K562 (cell line): ENCODE measurements at regions not wholly inside any gene's neighbourhood (a gene's known extent, or its start where the extent isn't known, plus 50 kb on each side); places are given as distances from the start of the nearest gene placed in this dataset.

Experiments
- ATAC-seq: fragments of 200-7000 bp; cut with Tn5 transposase; 3 replicates; pipeline ENCODE4 v1.9.1; 2020; ENCODE audit warnings: moderate library complexity
- BruUV-seq: library from RNA; stranded (reverse); fragments of 400-500 nt; replicated peaks from 2 replicates; lab custom pipeline; 2021; lab: Mats Ljungman, UMichigan
- CTCF ChIA-PET: fragments of 300-600 bp; formaldehyde crosslinking; extraction: SDS; loops from one replicate; lab custom pipeline; 2021; ENCODE audit warnings: low intra/inter-chr PET ratio; lab: Yijun Ruan, JAX
- POLR2A ChIA-PET: fragments of 300-600, 350-650 bp; sonication (Branson Sonifier 250); formaldehyde crosslinking; extraction: SDS; loops from one replicate; lab custom pipeline; 2021; ENCODE audit warnings: antibody characterized with exemption, inconsistent platforms; lab: Yijun Ruan, JAX
- DNase-seq, 4 experiments: peaks; one replicate each; pipeline versions ENCODE4 v3.0.0 to v3.0.0-alpha.2; 2011 to 2018; ENCODE audit warnings: low spot score in 3 of 4, mixed read lengths in 3 of 4; ENCODE audit errors: extremely low read depth in 1 of 4
- FAIRE-seq: peaks from 2 replicates; lab custom pipeline; 2011; peaks lifted over from hg19 to GRCh38; lab: Jason Lieb, UNC
- H2AFZ ChIP-seq: 2 replicates; pipeline ENCODE4 v1.6.0; 2011; ENCODE audit warnings: low read depth, low read length, control low read depth, inconsistent platforms
- H3K27ac ChIP-seq: fragments of 200-600 bp; 3 replicates; pipeline ENCODE4 v1.8.0; 2011; ENCODE audit warnings: low read depth, mild to moderate bottlenecking, control low read depth, inconsistent platforms, low read length, moderate library complexity, mixed read lengths; ENCODE audit errors: extremely low read depth
- H3K27me3 ChIP-seq, 2 experiments: fragments of 300-600 bp in 1 of 2; 2 replicates in 1 of 2; 3 replicates in 1 of 2; pipeline versions ENCODE4 v1.6.0 to v1.8.0; 2011; ENCODE audit warnings: inconsistent platforms in 2 of 2, low read length in 2 of 2, mild to moderate bottlenecking in 1 of 2, mixed read lengths in 1 of 2, moderate library complexity in 1 of 2; ENCODE audit not compliant: control insufficient read depth in 2 of 2, insufficient read depth in 2 of 2
- H3K36me3 ChIP-seq: fragments of 300-600 bp; 3 replicates; pipeline ENCODE4 v1.8.0; 2011; ENCODE audit warnings: mild to moderate bottlenecking, low read length, inconsistent platforms; ENCODE audit not compliant: control insufficient read depth, insufficient read depth
- H3K4me1 ChIP-seq, 2 experiments: fragments of 200-600 bp in 1 of 2; replicated peaks in 1 of 2; 2 replicates in 1 of 2; 3 replicates in 1 of 2; pipeline versions ENCODE4 v1.5.1 to v1.8.0; 2011; ENCODE audit warnings: inconsistent platforms in 2 of 2, low read length in 2 of 2, mild to moderate bottlenecking in 1 of 2, mixed read lengths in 1 of 2, moderate library complexity in 1 of 2; ENCODE audit not compliant: control insufficient read depth in 2 of 2, insufficient read depth in 2 of 2
- H3K4me2 ChIP-seq: 2 replicates; pipeline ENCODE4 v1.6.1; 2011; ENCODE audit warnings: low read length, control low read depth, inconsistent platforms, mixed read lengths; ENCODE audit not compliant: insufficient read depth
- H3K4me3 ChIP-seq: fragments of 200-600 bp; sonication (generic), shearing (Covaris generic); 2 replicates; pipeline ENCODE4 v1.5.1; 2016; ENCODE audit warnings: control low read depth, inconsistent platforms
- H3K79me2 ChIP-seq: fragments of 200-600 bp; 3 replicates; pipeline ENCODE4 v1.8.0; 2011; ENCODE audit warnings: low read length, inconsistent platforms; ENCODE audit not compliant: control insufficient read depth, insufficient read depth
- H3K9ac ChIP-seq, 2 experiments: 2 replicates each; pipeline versions ENCODE4 v1.6.0 to v1.6.1; 2011; ENCODE audit warnings: low read depth in 2 of 2, low read length in 2 of 2, control low read depth in 1 of 2, inconsistent platforms in 1 of 2, mild to moderate bottlenecking in 1 of 2, mixed read lengths in 1 of 2; ENCODE audit not compliant: insufficient read depth in 1 of 2
- H3K9me1 ChIP-seq: one replicate; pipeline ENCODE4 v1.6.0; 2011; ENCODE audit warnings: inconsistent platforms, mild to moderate bottlenecking, low read length, moderate library complexity; ENCODE audit not compliant: control insufficient read depth, insufficient read depth
- H3K9me3 ChIP-seq: replicated peaks from 2 replicates; pipeline ENCODE4 v1.5.1; 2011; ENCODE audit warnings: low read depth, low read length, inconsistent platforms; ENCODE audit not compliant: control insufficient read depth, insufficient read depth
- H4K20me1 ChIP-seq: replicated peaks from 2 replicates; pipeline ENCODE4 v1.6.1; 2011; ENCODE audit warnings: low read length, inconsistent platforms, mixed read lengths; ENCODE audit not compliant: control insufficient read depth, insufficient read depth
- DLX4 ChIP-seq: fragments of 250-450 bp; sonication (Bioruptor Pico); IDR thresholded peaks from 2 replicates; pipeline ENCODE4 v1.6.1; 2021; ENCODE audit warnings: mild to moderate bottlenecking
- GABPB2 ChIP-seq: fragments of 250-450 bp; sonication (Bioruptor Pico); conservative IDR thresholded peaks from 2 replicates; pipeline ENCODE4 v1.5.1; 2021; ENCODE audit warnings: mild to moderate bottlenecking
- HBP1 ChIP-seq: fragments of 450-650 bp; formaldehyde crosslinking; IDR thresholded peaks from 2 replicates; pipeline ENCODE4 v1.4.0; 2022; ENCODE audit warnings: missing genetic modification characterization
- HNRNPH1 ChIP-seq: fragments of 200-400 bp; formaldehyde crosslinking; optimal IDR thresholded peaks from 2 replicates; pipeline ENCODE3; 2017; ENCODE audit warnings: low read depth, mild to moderate bottlenecking, low read length, moderate library complexity
- NBN ChIP-seq: fragments of 450-650 bp; IDR thresholded peaks from 2 replicates; pipeline ENCODE4 v1.6.1; 2016; ENCODE audit warnings: low read depth, mild to moderate bottlenecking
- NR4A1 ChIP-seq, 2 experiments: fragments of 250-450 bp in 1 of 2; fragments of 450-650 bp in 1 of 2; sonication (Bioruptor Pico) in 1 of 2; IDR thresholded peaks; 2 replicates each; pipeline versions ENCODE4 v1.4.0 to v1.6.1; 2016 to 2020; ENCODE audit warnings: mild to moderate bottlenecking in 2 of 2, missing compliant biosample characterization in 1 of 2, missing genetic modification characterization in 1 of 2, moderate library complexity in 1 of 2
- NUFIP1 ChIP-seq: fragments of 450-650 bp; IDR thresholded peaks from 2 replicates; pipeline ENCODE4 v1.6.1; 2018; ENCODE audit not compliant: partially characterized antibody
- PCBP1 ChIP-seq: fragments of 200-400 bp; formaldehyde crosslinking; IDR thresholded peaks from 2 replicates; pipeline ENCODE4 v1.6.1; 2018; ENCODE audit warnings: mild to moderate bottlenecking, low read depth, low read length; ENCODE audit not compliant: poor library complexity, severe bottlenecking
- RUNX1 ChIP-seq: sonication (generic); IDR thresholded peaks from 2 replicates; pipeline ENCODE4 v1.6.1; 2016; ENCODE audit warnings: antibody characterized with exemption, low read depth
- ZNF232 ChIP-seq: sonication (generic); formaldehyde crosslinking; IDR thresholded peaks from 2 replicates; pipeline ENCODE4 v1.8.0; 2022; ENCODE audit warnings: mild to moderate bottlenecking, missing genetic modification reagents
- ZNF408 ChIP-seq: fragments of 250-450 bp; sonication (Bioruptor Pico); IDR thresholded peaks from 2 replicates; pipeline ENCODE4 v1.4.0; 2020; ENCODE audit warnings: low read depth, mild to moderate bottlenecking, moderate library complexity
- ZNF444 ChIP-seq: fragments of 250-450 bp; sonication (Bioruptor Pico); IDR thresholded peaks from 2 replicates; pipeline ENCODE4 v1.4.0; 2020; ENCODE audit warnings: mild to moderate bottlenecking, moderate library complexity
- WGBS: fragments of 100-300 bp; shearing (Covaris generic); methylation state at CpG from one replicate; pipeline ENCODE4 v1.1.6; 2016; ENCODE audit warnings: low coverage, mixed read lengths; ENCODE audit not compliant: insufficient coverage; ENCODE audit errors: missing lambda C conversion rate; 5-methylcytosine and 5-hydroxymethylcytosine counted together
- in situ Hi-C: fragments of 300-500 bp; cut with MboI; formaldehyde crosslinking; loops from 4 replicates; pipeline ENCODE4 v1.15.0; 2018; ENCODE audit warnings: inconsistent platforms, mixed read lengths
- intact Hi-C: fragments of 100-400 bp; cut with micrococcal nuclease; formaldehyde crosslinking; loops from 2 replicates; pipeline ENCODE4 v1.14.2; 2022
- TF ChIP-seq, protein P1 (sequence below): fragments of 250-450 bp; sonication (Bioruptor Pico); IDR thresholded peaks from 2 replicates; pipeline ENCODE4 v1.5.1; 2021; ENCODE audit warnings: mild to moderate bottlenecking
- TF ChIP-seq, protein P2 (sequence below): fragments of 250-450 bp; sonication (Bioruptor Pico); IDR thresholded peaks from 2 replicates; pipeline ENCODE4 v1.4.0; 2020; ENCODE audit warnings: borderline replicate concordance
- TF ChIP-seq, protein P3 (sequence below): conservative IDR thresholded peaks from 2 replicates; pipeline ENCODE4 v1.6.1; 2011; ENCODE audit warnings: low read depth, mild to moderate bottlenecking, low read length; ENCODE audit not compliant: control insufficient read depth
- TF ChIP-seq, protein P4 (sequence below): fragments of 450-650 bp; IDR thresholded peaks from one replicate; pipeline ENCODE4 v1.6.1; 2018; ENCODE audit warnings: mild to moderate bottlenecking, moderate library complexity; ENCODE audit not compliant: partially characterized antibody

- ATAC-seq (no peak), DNase-seq (no peak), FAIRE-seq (no peak)
- no peak overlapping the region for H3K4me2 ChIP-seq
- ChIA-PET CTCF (no interaction called here), POLR2A (no interaction called here)
- no TSS peak for BruUV-seq
- no peak overlapping the region for H3K4me3 ChIP-seq
- no peaks in the 10 kb centered on the region for H3K9me1 ChIP-seq
- 3% methylated on average over 3 of the region's 3 CpGs for WGBS
- no peaks in the 10 kb centered on the region for H3K27me3 ChIP-seq
- H2AFZ ChIP-seq, result no peak overlapping the region
- in situ Hi-C loops (no loop called here), intact Hi-C loops (no loop called here)
- H3K27ac ChIP-seq, result no peak overlapping the region
- H4K20me1 ChIP-seq, result no peaks in the 10 kb centered on the region
- H3K4me1 ChIP-seq, result no peaks in the 10 kb centered on the region
- no peaks in the 10 kb centered on the region for H3K36me3 ChIP-seq
- H3K9me3 ChIP-seq, result no peaks in the 10 kb centered on the region
- no peak overlapping the region for H3K9ac ChIP-seq
- H3K79me2 ChIP-seq, result no peaks in the 10 kb centered on the region
- TF ChIP-seq ZNF444 (CRISPR knock-in tag) (no peak), NR4A1 (CRISPR knock-in tag; IDR thresholded peaks at IDR 0.05) (no peak), NR4A1 (tag; IDR thresholded peaks at IDR 0.05) (no peak), NUFIP1 (no peak), RUNX1 (no peak), NBN (no peak), HNRNPH1 (no peak), GABPB2 (CRISPR knock-in tag) (no peak), HBP1 (CRISPR knock-in tag) (no peak), PCBP1 (no peak), DLX4 (CRISPR knock-in tag) (no peak), ZNF408 (CRISPR knock-in tag) (no peak), ZNF232 (CRISPR knock-in tag) (no peak)
- TF ChIP-seq, protein P1, sequence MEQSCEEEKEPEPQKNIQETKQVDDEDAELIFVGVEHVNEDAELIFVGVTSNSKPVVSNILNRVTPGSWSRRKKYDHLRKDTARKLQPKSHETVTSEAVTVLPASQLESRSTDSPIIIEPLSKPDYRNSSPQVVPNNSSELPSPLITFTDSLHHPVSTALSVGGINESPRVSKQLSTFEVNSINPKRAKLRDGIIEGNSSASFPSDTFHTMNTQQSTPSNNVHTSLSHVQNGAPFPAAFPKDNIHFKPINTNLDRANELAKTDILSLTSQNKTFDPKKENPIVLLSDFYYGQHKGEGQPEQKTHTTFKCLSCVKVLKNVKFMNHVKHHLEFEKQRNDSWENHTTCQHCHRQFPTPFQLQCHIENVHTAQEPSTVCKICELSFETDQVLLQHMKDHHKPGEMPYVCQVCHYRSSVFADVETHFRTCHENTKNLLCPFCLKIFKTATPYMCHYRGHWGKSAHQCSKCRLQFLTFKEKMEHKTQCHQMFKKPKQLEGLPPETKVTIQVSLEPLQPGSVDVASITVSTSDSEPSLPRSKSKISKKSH (CRISPR knock-in tag), result no peak
- TF ChIP-seq, protein P2, sequence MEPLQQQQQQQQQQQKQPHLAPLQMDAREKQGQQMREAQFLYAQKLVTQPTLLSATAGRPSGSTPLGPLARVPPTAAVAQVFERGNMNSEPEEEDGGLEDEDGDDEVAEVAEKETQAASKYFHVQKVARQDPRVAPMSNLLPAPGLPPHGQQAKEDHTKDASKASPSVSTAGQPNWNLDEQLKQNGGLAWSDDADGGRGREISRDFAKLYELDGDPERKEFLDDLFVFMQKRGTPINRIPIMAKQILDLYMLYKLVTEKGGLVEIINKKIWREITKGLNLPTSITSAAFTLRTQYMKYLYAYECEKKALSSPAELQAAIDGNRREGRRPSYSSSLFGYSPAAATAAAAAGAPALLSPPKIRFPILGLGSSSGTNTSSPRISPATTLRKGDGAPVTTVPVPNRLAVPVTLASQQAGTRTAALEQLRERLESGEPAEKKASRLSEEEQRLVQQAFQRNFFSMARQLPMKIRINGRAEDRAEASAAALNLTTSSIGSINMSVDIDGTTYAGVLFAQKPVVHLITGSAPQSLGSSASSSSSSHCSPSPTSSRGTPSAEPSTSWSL (CRISPR knock-in tag), result no peak
- TF ChIP-seq, protein P3, sequence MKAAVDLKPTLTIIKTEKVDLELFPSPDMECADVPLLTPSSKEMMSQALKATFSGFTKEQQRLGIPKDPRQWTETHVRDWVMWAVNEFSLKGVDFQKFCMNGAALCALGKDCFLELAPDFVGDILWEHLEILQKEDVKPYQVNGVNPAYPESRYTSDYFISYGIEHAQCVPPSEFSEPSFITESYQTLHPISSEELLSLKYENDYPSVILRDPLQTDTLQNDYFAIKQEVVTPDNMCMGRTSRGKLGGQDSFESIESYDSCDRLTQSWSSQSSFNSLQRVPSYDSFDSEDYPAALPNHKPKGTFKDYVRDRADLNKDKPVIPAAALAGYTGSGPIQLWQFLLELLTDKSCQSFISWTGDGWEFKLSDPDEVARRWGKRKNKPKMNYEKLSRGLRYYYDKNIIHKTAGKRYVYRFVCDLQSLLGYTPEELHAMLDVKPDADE, result no peak
- TF ChIP-seq, protein P4, sequence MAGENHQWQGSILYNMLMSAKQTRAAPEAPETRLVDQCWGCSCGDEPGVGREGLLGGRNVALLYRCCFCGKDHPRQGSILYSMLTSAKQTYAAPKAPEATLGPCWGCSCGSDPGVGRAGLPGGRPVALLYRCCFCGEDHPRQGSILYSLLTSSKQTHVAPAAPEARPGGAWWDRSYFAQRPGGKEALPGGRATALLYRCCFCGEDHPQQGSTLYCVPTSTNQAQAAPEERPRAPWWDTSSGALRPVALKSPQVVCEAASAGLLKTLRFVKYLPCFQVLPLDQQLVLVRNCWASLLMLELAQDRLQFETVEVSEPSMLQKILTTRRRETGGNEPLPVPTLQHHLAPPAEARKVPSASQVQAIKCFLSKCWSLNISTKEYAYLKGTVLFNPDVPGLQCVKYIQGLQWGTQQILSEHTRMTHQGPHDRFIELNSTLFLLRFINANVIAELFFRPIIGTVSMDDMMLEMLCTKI, result no peak
Observed at GRCh38 chr1:82197606-82198005, 396.9 kb downstream of the ADGRL2 start.
